Choroid plexus epithelial cell (primary cell): ENCODE measurements at regions not wholly inside any gene's neighbourhood (a gene's known extent, or its start where the extent isn't known, plus 50 kb on each side); places are given as distances from the start of the nearest gene placed in this dataset.
"Not testable (repeated sequence)": the region's sequence is repeated elsewhere in the genome, so short reads cannot be mapped to it uniquely, and the experiment has no call there.

ENCODE experiments used
- DNase-seq: peaks from one replicate; pipeline ENCODE4 v3.0.0-alpha.2; 2010; ENCODE audit warnings: low read depth
- H3K4me3 ChIP-seq: 2 replicates; pipeline ENCODE4 v1.5.1; 2011; ENCODE audit warnings: low read depth, mild to moderate bottlenecking, control low read depth, low read length, moderate library complexity
- TF ChIP-seq, protein P1 (sequence below): conservative IDR thresholded peaks from 2 replicates; pipeline ENCODE4 v1.5.1; 2011; ENCODE audit warnings: low read depth, mild to moderate bottlenecking, control low read depth, inconsistent platforms, low read length, moderate library complexity

DNA sequence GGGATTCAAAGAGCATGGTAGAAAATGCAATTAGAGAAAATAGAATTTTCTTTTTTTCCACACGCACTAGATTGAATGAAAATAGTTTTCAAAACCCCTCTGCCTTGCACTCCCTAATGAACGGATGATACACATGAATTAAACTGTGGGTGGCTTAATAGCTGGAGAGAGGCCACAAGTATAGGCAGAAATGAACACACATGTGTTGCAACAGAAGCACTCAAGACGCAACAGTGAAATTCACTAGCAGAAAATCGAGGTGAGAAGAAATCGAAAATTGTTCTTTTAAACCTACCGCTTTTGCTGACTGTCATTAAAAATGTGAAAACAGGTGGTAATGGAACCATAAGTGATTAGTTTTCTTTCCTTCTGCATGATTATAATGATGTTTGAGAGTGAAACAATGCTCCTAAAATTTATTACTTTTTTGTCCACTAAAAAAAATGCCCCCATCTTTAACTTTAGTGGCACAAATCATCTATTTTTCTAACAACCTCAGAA lies 59.3 kb upstream of the GPCPD1 start:
- TF ChIP-seq, protein P1, sequence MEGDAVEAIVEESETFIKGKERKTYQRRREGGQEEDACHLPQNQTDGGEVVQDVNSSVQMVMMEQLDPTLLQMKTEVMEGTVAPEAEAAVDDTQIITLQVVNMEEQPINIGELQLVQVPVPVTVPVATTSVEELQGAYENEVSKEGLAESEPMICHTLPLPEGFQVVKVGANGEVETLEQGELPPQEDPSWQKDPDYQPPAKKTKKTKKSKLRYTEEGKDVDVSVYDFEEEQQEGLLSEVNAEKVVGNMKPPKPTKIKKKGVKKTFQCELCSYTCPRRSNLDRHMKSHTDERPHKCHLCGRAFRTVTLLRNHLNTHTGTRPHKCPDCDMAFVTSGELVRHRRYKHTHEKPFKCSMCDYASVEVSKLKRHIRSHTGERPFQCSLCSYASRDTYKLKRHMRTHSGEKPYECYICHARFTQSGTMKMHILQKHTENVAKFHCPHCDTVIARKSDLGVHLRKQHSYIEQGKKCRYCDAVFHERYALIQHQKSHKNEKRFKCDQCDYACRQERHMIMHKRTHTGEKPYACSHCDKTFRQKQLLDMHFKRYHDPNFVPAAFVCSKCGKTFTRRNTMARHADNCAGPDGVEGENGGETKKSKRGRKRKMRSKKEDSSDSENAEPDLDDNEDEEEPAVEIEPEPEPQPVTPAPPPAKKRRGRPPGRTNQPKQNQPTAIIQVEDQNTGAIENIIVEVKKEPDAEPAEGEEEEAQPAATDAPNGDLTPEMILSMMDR = no peak
- DNase-seq = no peak
- no peak overlapping the region for H3K4me3 ChIP-seq

DNA sequence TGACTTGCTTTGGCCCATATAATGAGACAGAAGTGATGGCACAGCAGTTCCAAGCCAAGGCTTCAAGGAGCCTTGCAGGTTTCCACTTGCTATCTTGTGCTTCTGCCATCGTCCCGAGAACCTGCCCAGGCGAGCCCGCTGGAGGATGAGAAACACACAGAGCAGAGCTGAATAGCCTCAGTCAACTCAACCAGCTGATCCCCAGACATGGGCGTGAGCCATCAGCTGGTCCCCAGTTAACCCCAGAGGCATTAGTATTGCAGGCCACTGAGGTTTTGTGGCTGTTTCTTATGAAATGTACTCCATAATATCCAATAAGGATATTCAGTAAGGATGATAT lies 57.7 kb upstream of the GPCPD1 start:
- no peak for DNase-seq
- TF ChIP-seq, protein P1 = no peak
- H3K4me3 ChIP-seq = no peak overlapping the region

DNA sequence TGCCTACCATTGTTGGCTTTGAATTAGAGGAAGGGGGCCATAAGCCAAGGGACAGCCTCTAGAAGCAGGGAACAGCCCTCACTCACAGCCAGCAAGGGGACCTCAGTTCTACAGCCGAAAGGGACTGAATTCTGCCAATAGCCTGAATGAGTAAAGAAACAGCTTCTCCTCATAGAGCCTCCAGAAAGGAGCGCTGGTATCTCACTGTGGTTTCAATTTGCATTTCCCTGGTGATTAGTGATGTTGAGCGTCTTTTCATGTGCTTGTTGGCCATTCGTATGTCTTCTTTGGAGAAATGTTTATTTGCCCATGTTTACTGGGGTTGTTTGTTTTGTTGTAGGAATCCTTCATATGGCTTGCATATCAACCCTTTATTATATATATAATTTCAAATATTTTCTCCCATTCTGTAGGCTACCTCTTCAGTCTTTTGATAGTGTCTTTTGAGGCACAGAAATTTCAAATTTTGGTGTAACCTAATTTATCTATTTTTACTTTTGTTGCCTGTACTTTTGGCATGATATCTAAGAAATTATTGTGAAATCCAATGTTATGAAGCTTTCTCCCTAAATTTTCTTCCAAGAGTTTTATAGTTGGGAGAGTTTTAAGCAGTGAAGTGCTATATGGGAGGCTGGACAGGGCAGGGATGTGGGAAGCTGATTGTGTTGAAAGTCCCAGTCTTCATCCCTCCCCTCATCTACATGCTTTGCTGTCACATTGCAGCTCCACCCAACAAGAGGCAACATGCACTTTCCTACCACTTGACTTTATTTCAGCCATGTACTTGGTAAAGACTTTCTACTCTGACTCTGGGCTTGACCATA lies 57.1 kb upstream of the GPCPD1 start:
- TF ChIP-seq, protein P1 = no peak
- DNase-seq = no peak
- H3K4me3 ChIP-seq = no peak overlapping the region

DNA sequence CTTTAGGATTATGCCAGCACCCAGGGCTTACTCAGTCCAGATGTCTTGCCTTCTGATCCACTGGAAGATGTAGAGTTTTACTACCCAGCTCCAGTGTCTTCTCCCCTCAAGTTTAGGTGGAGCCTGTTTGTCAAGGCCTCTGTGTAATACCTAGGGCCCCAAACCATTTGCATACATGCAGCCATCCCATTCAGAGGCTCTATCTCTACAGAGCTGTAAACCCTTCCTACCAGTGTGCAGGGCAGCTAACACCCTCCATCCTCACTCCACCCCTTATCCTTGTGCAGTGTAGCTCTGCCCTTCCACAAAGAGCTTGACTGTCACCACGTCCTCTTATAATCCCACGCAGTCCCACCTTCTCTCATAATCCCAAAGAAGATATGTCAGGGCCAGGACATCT lies 54.6 kb upstream of the GPCPD1 start:
- H3K4me3 ChIP-seq = no peak overlapping the region
- TF ChIP-seq, protein P1 = no peak
- DNase-seq = no peak

DNA sequence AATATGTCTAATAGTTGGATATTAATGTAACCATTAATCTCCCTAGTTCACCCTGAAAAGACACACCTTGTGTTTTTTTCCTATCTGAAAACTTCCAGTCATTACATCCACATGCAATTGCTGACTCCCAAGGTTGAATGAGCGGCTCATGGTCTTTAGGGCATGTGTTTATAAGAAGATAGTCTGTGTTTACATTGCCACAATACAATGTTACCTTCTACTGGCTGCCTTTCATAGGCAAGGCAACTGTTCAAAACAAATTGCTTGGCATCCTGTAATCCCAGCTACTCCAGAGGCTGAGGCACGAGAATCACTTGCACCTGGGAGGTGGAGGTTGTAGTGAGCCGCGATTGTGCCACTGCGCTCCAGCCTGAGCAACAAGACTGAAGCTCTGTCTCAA lies 52.6 kb upstream of the GPCPD1 start:
- no peak overlapping the region for H3K4me3 ChIP-seq
- no peak for DNase-seq
- TF ChIP-seq, protein P1 = no peak

DNA sequence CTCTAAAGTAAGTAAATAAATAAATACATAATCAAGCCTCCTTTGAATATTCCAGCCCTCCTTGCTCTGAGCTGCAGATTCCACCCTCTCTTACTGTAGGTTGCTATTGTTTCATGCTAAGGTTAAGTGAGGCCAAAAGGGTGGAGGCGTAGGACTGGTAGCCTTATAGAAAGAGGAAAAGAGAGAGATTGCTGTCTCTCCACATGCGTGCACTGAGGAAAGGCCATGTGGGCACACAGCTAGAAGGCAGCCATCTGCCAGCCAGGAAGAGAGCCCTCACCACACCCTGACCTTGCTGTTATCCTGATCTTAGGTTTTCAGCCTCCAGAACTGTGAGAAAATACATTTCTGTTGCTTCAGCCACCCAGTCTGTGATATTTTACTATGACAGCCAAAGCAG lies 52.0 kb upstream of the GPCPD1 start:
- TF ChIP-seq, protein P1 = no peak
- no peak overlapping the region for H3K4me3 ChIP-seq
- no peak for DNase-seq

DNA sequence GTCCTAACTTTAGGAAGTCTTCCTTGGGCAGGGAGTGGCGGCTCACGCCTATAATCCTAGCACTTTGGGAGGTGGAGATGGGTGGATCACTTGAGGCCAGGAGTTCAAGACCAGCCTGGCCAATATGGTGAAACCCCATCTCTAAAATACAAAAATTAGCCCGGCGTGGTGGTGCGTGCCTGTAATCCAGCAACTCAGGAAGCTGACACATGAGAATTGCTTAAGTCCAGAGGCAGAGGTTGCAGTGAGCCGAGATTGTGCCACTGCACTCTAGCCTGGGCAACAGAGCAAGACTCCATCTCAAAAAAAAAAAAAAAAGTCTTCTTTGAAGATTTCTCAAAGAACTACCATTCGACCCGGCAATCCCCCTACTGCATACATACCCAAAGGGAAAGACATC lies 50.0 kb upstream of the GPCPD1 start:
- not testable (repeated sequence) for H3K4me3 ChIP-seq, DNase-seq
